HG03520 (cell line): ENCODE measurements at regions not wholly inside any gene's neighbourhood (a gene's known extent, or its start where the extent isn't known, plus 50 kb on each side); places are given as distances from the start of the nearest gene placed in this dataset.

Experiments
- ATAC-seq: cut with Tn5 transposase; IDR thresholded peaks from one replicate; pipeline ENCODE4 v1.9.1; 2021; ENCODE audit warnings: mild to moderate bottlenecking, moderate library complexity; ENCODE audit not compliant: unreplicated experiment

DNA sequence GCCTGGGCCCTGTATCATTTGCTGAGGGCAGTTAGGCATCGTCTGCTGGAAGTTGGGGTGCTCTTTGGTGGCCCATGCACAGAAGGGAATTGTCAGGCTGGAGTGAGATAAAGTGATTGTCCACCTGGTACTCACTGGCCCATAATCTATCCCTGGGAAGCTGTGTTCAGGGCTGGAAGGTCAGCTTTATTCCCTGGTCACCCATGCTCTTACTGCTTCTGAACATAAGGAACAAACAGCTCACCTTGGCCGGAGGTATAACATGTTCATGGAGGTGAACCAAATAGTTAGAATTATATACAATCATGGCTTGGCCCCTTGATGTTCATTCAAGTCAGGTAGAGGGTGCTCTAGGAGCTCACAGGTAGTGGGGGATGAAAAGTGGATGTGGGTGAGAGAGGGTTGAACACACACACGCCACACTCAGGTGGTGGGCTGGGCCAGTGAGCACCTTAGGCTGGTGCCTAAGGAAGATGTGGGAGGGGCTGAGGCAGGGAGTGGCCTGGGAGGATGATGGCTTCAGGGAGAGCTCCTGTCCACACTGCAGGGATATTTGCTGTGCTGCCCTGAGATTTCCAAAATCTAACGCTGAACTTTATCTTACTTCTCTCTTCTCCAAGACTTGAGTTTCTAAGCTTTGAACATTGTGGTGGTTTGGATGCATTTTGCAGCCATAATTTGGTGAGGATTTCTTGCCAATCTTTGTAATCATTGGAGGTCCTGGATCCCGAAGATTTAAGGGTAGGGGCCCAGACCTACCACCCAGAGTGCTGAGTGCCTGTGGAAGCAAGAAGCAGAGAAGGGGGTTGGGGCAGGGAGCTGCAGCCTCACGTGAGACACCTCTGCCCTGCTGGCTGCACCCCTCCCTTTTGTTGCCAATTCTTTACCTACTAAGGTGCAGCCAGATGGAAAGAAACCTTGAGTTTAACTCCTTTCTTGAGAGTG, 420.6 kb downstream of the ZNF536 start:
- no peak for ATAC-seq

DNA sequence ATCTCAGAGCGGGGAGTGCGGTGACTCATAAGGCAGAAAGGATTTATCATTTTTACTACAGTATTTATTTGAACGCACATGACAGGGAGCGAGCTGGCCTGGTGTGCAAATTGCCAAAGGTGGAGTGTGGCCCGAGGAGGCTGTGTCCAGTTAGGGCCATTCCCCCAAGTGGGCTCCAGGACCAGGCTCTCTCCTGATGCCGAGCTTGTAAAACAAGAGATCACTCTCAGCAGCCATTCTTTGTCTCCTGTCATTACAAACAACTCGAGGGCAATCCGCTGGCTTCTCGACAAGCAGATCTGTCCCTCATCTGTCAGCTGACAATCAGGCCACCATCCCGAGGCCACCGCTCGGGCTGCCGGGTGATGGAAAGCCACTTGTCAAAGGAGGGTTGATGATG, 418.9 kb downstream of the ZNF536 start:
- ATAC-seq = no peak

GRCh38 chr19:30790056-30790680, 418.0 kb downstream of the ZNF536 start:
- ATAC-seq = no peak

GRCh38 chr19:30788105-30788765, 416.1 kb downstream of the ZNF536 start:
- ATAC-seq = no peak

GRCh38 chr19:30785458-30786137, 413.4 kb downstream of the ZNF536 start:
- no peak for ATAC-seq

DNA sequence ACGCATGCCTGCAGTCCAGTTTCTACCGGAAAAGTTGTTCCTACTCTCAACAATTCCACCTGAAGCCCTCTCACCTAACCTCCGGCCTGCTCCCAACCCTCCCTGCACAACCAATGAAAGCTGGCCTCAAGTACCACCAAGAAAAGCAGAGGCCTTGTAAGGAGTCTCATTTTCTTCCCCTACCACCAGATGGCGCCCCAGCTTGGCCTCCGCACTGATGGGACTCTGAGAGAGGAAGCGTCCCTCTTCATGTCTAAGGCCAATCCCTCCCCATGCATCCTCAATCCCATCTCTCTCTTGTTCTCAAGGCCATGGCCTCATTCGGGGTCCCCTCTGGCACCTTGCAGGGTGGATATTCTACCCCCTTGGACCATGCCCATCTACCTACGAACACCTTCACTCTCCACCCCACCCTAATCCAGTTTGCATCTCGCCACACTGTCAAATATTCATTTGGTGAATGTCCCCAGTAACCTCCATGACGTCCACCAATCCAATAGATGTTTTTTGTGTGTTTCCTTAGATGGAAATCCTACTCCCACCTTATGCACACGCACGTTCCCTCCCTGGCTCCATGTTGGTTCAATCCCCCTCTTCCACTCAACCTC, 412.8 kb downstream of the ZNF536 start:
- no peak for ATAC-seq

DNA sequence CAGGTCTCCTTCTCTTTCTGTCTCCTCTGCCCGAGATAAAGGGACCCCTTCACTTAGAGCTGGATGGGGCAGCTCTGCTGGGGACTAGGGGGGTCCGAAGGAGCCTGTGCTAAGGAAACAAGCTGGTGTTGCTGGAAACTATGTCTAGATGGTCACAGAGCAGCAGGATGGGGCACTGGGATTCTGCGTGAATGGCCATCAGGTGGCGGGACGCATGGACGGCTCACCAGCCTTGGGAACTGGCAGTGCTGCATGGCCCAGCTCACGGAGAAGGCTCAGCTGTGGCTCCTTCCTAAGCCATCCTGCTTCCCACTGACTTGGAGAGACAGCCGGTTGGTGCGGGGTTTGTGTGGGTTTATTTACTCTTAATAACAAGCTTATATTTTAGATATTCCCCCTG, 411.8 kb downstream of the ZNF536 start:
- no peak for ATAC-seq

GRCh38 chr19:30783212-30783611, 411.0 kb downstream of the ZNF536 start:
- ATAC-seq = no peak

DNA sequence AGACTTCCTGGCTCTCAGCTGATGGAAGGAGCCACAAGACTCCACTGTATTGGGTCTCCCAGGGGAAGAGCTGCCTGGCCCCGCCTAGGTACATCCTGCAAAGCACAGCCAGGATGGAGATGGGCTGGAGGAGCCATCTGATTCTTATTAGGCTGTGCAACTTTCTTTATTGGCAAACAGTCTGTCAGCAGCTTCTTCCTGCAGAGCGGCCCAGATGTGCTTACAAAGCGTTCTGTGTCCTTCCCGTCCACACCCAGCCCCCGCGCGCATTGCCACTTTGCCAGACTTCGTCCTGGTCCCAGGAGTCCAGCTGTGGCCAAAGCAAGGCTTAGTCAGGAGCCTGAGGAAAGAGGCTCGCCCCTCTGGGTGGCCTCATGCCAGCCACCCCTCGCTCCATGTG, 409.3 kb downstream of the ZNF536 start:
- ATAC-seq = no peak

GRCh38 chr19:30781047-30781446, 408.9 kb downstream of the ZNF536 start:
- ATAC-seq = no peak

- ATAC-seq = no peak
These were observed 408.3 kb downstream of the ZNF536 start for GRCh38 chr19:30780456-30780855.

GRCh38 chr19:30780032-30780431, 407.8 kb downstream of the ZNF536 start:
- no peak for ATAC-seq

DNA sequence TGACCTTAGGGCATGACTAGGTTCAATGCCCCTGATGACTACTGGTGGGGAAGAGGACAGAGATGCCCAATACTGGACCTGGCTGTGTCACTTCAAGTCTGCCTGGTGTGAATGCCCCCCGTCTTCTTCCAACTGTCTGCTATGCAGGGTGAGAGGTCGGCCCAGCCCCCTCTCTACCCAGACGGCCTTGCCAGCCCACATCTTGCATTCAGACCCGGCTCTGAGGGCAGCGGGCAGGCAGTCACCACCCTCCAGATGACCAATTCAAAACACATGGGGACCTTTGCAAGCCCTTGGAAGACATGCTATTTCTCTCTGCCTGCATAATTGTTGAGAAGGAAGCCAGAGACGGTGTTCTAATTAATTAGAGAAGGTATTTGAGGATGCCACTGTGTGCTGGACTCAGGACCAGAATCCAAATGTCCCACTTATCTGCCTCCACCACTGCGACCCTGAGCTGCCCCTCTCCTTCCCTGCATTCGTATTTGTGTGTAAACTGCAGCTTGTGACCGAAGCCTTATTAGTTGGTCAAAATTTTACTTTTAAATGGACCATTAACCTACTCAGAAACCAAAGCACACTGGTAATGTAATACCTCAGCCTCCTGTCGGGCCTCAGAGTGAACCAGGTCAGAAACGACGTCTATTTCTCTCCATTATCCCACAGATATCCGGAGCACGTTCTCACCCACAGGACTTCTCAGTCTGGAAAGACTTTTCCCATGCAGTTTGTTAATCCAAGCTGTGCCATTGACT, 407.0 kb downstream of the ZNF536 start:
- ATAC-seq = no peak

- ATAC-seq = no peak
These were observed 405.9 kb downstream of the ZNF536 start for GRCh38 chr19:30778061-30778460.

DNA sequence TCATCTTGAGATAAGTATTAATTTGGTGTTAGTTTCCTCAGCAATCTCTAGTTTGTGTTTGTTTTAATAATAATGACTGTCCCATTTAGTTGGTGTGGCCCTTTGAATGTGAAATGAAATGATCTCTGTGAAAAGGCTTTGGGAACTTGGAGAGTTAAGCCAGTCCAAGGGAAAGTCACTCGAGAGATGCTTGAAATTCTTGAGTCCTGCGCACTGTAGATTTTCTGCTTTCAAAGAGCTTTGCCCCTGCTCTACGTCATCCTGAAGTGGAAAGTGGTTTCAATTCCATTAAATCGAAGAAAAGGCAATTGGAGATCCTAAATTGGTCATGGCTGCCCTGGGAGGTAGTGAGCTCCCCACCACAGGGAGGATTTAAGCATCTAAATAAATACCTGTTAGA, 403.8 kb downstream of the ZNF536 start:
- ATAC-seq = no peak

DNA sequence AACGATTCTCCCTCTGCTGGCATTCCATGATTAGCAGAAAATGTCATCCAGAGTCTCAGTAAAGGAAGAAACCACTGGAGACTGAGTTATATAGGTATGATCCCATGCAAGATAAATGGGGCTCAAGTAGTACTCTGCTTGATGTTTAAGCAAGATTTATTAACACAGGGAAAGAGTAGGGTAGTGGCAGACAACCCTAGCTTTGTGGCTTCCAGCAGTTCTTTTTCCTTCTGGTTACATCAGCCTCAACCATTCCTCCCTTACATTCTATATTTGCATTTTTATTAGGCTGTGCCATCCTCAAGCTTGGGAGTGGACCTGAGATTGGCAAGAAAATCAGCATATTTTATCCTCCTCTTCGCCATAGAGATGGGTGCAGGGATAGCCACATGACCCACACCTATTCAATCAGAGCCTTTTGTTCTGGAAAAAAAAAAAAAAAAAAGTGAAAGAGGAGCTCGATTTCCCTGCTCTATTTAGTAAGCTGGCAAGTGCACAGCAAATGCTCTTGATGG, 402.1 kb downstream of the ZNF536 start:
- no peak for ATAC-seq

- no peak for ATAC-seq
These were observed 390.5 kb downstream of the ZNF536 start for GRCh38 chr19:30762651-30763050.

- ATAC-seq = no peak
These were observed 387.8 kb downstream of the ZNF536 start for GRCh38 chr19:30760014-30760413.

GRCh38 chr19:30757837-30758617, 385.8 kb downstream of the ZNF536 start:
- ATAC-seq = no peak
